GM18951 (cell line): ENCODE measurements at regions not wholly inside any gene's neighbourhood (a gene's known extent, or its start where the extent isn't known, plus 50 kb on each side); places are given as distances from the start of the nearest gene placed in this dataset.

ENCODE experiments used
- POLR2A ChIP-seq: IDR thresholded peaks from 4 replicates; pipeline ENCODE4 v1.6.1; 2011; ENCODE audit warnings: mild to moderate bottlenecking; ENCODE audit not compliant: insufficient read length, insufficient read depth; ENCODE audit errors: extremely low read depth
- in situ Hi-C: fragments of 300-500 bp; cut with MboI; formaldehyde crosslinking; loops from one replicate; pipeline ENCODE4 v1.12.0; 2022; ENCODE audit warnings: low sequenced_read_pairs, mixed read lengths, inconsistent platforms; ENCODE audit not compliant: unreplicated experiment

- no peak for TF ChIP-seq POLR2A
- in situ Hi-C loops: no loop called here
These were observed 126.6 kb upstream of the FZD8 start for GRCh38 chr10:35768731-35769130.

GRCh38 chr10:35768011-35768410 is 125.9 kb upstream of the FZD8 start:
- in situ Hi-C loops: no loop called here

GRCh38 chr10:35765996-35766395 is 123.9 kb upstream of the FZD8 start:
- TF ChIP-seq POLR2A: no peak

More at GRCh38 chr10:35768011-35768410, 125.9 kb upstream of the FZD8 start:
- TF ChIP-seq POLR2A: no peak

GRCh38 chr10:35765066-35765527 is 123.0 kb upstream of the FZD8 start:
- in situ Hi-C loops: no loop called here
- no peak for TF ChIP-seq POLR2A

More at GRCh38 chr10:35765996-35766395, 123.9 kb upstream of the FZD8 start:
- in situ Hi-C loops: no loop called here

GRCh38 chr10:35762311-35763030 is 120.4 kb upstream of the FZD8 start:
- no peak for TF ChIP-seq POLR2A
- in situ Hi-C loops: no loop called here

GRCh38 chr10:35758076-35758475 is 116.0 kb upstream of the FZD8 start:
- no peak for TF ChIP-seq POLR2A
- in situ Hi-C loops: no loop called here

- TF ChIP-seq POLR2A: no peak
- in situ Hi-C loops: no loop called here
These were observed 112.4 kb upstream of the FZD8 start for GRCh38 chr10:35754519-35754918.

- TF ChIP-seq POLR2A: no peak
- in situ Hi-C loops: no loop called here
These were observed 110.7 kb upstream of the FZD8 start for GRCh38 chr10:35752469-35753461.

- no peak for TF ChIP-seq POLR2A
- in situ Hi-C loops: no loop called here
These were observed 109.3 kb upstream of the FZD8 start for GRCh38 chr10:35751347-35751746.

- no peak for TF ChIP-seq POLR2A
- in situ Hi-C loops: no loop called here
These were observed 107.1 kb upstream of the FZD8 start for GRCh38 chr10:35749230-35749629.

GRCh38 chr10:35745617-35746403 is 103.7 kb upstream of the FZD8 start:
- in situ Hi-C loops: no loop called here
- no peak for TF ChIP-seq POLR2A

GRCh38 chr10:35743851-35744250 is 101.8 kb upstream of the FZD8 start:
- no peak for TF ChIP-seq POLR2A
- in situ Hi-C loops: no loop called here

- no peak for TF ChIP-seq POLR2A
- in situ Hi-C loops: no loop called here
These were observed 101.3 kb upstream of the FZD8 start for GRCh38 chr10:35743351-35743750.
